Gastrocnemius medialis (tissue), 4 donors: ENCODE measurements at regions not wholly inside any gene's neighbourhood (a gene's known extent, or its start where the extent isn't known, plus 50 kb on each side); places are given as distances from the start of the nearest gene placed in this dataset.

Experiments used
- POLR2A ChIP-seq, 2 donors: fragments of 450-650 bp; IDR thresholded peaks; one replicate each; pipeline ENCODE4 v1.6.1; 2017; ENCODE audit warnings: antibody characterized with exemption in 2 of 2, mild to moderate bottlenecking in 2 of 2, moderate library complexity in 2 of 2
- TF ChIP-seq, protein P1 (sequence below), 5 experiments: fragments of 450-650 bp in 3 of 5; fragments of 200-600 bp in 2 of 5; sonication (generic) in 2 of 5; IDR thresholded peaks in 4 of 5; conservative IDR thresholded peaks in 1 of 5; 1 replicate in 4 of 5; 2 replicates in 1 of 5; pipeline ENCODE4 v1.5.1; 2016 to 2019; ENCODE audit warnings: antibody characterized with exemption in 5 of 5, mild to moderate bottlenecking in 3 of 5, moderate library complexity in 3 of 5

GRCh38 chr17:79204261-79204660 lies 129.6 kb downstream of the ENGASE start:
- TF ChIP-seq, protein P1, sequence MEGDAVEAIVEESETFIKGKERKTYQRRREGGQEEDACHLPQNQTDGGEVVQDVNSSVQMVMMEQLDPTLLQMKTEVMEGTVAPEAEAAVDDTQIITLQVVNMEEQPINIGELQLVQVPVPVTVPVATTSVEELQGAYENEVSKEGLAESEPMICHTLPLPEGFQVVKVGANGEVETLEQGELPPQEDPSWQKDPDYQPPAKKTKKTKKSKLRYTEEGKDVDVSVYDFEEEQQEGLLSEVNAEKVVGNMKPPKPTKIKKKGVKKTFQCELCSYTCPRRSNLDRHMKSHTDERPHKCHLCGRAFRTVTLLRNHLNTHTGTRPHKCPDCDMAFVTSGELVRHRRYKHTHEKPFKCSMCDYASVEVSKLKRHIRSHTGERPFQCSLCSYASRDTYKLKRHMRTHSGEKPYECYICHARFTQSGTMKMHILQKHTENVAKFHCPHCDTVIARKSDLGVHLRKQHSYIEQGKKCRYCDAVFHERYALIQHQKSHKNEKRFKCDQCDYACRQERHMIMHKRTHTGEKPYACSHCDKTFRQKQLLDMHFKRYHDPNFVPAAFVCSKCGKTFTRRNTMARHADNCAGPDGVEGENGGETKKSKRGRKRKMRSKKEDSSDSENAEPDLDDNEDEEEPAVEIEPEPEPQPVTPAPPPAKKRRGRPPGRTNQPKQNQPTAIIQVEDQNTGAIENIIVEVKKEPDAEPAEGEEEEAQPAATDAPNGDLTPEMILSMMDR (IDR thresholded peaks at IDR 0.05 in 4 of 5, conservative IDR thresholded peaks at IDR 0.05 in 1 of 5), result no peak
- no peak for TF ChIP-seq POLR2A (IDR thresholded peaks at IDR 0.05)
